ENCODE measurements at regions not wholly inside any gene's neighbourhood (a gene's known extent, or its start where the extent isn't known, plus 50 kb on each side); places are given as distances from the start of the nearest gene placed in this dataset.

- no peak for TF ChIP-seq CTCF (IDR thresholded peaks at IDR 0.05; ENCODE audit: low read length)
- no peak for TF ChIP-seq EZH2phosphoT487 (IDR thresholded peaks at IDR 0.05; ENCODE audit: low read length)
- no peak for TF ChIP-seq EZH2 (optimal IDR thresholded peaks at IDR 0.05; ENCODE audit: low read depth, low read length)
Measured at GRCh38 chr11:23263466-23263865, 403.2 kb upstream of the CCDC179 start.

All from MM.1S (cell line).